GM18498 (cell line): ENCODE measurements at regions not wholly inside any gene's neighbourhood (a gene's known extent, or its start where the extent isn't known, plus 50 kb on each side); places are given as distances from the start of the nearest gene placed in this dataset.

Experiments used
- ATAC-seq: cut with Tn5 transposase; IDR thresholded peaks from one replicate; pipeline ENCODE4 v1.9.1; 2021; ENCODE audit warnings: mild to moderate bottlenecking, moderate library complexity; ENCODE audit not compliant: unreplicated experiment

DNA sequence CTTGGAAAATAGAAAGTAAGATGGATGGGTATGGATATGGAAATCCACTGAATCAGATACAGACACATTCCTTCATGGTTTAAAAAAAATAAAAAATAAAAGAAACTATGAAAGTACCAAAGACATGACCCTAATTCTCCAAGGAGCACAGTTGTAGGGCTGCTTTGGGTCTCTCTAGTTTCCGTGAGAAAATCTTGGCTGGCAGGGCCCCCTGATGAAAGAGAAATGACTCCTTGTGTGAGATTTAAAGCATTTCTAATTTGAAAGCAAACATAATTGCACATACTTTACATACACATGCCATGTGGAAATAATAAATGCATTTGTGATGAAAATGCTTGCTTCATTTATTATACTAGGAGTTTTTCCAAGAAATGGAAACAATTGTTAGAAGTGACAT is 593.9 kb upstream of the BTBD3 start:
- no peak for ATAC-seq

DNA sequence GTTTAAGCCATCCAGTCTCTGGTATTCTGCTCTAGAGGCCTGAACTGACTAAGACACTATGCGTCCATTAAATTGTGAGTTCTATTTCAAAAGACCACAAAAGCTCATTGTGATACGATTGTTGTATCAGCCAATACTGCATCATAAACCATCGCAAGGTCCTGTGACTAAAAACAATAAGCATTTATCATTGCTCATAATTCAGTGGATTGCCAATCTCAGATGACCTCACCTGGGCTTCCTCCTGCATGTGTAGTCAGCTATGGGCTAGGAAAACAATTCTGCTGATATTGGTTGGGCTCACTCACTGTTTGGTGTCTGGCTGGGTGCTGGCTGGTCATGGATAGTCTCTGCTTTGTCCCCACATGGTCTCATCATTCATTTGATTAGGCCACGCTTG is 592.7 kb upstream of the BTBD3 start:
- no peak for ATAC-seq

DNA sequence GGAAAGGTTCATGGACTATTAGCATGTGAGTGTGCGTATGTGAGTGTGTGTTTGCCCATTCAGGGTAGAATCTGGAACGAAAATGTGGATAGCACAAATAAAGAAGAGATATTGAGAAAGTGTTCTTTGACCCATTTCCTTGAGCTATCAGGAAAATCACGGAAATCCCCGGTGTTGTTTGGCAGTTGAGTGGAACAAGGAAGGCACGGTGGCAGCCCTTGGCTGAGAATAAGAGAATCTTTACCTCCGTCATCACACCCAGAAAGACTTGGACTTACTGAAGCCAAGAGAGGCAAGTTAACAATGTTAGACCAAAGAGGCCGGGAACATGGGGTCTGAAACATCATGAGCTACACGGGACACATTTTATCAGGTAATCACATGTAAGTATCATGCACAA is 588.9 kb upstream of the BTBD3 start:
- ATAC-seq = no peak

DNA sequence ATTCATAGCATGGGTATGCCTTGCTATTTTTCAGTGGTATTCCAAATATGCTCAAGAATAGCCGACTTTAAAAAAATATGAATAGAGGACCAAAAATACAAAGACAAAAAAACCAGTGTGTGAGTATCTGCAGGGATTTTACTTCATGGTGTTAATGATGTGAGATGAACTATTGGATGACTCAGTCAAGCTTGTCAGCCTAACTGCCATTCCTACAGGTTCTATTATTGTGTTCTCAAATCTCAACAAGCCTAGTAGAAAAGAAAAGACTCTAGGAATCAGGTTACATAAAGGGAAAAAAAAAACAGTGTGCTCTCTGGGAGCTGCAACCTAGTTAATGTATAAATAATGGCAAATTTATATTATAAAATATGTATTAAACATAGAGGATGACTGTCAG is 588.4 kb upstream of the BTBD3 start:
- no peak for ATAC-seq

DNA sequence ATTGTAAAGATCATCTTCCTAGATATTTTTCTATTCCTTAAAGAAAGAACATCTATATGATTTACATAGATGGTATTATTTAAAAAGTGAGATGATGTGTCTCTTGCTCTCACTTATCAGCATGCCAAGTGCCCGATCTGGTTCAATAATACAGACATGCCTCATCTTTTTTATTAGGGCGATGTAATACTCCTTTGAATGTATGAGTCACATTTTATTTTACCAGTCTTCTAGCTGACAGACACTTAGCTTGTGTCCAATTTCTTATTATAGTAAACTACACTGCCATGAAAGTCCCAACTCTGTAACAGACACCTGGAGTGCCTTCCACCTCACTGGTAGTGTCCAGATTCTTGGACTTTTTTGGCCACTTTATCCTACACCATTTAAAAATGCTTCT is 586.6 kb upstream of the BTBD3 start:
- ATAC-seq = no peak

DNA sequence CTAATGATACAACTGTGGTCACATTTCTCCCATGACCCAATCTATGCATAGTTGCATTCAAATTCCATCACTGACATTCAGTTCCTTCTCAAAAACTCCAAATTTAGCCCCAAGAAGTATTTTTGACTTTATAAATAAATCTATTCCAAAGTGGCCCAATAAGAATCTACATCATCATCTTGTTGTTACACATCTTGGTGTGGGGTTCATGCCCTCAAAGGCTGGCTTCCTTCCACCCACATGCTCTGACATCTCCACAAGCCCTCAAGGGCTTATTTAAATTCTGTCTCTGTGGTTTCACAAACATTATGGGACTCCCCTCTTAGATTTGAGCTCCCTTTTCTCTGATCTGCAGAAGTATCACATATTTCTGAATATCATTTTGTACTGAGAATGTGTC is 585.3 kb upstream of the BTBD3 start:
- ATAC-seq = no peak

DNA sequence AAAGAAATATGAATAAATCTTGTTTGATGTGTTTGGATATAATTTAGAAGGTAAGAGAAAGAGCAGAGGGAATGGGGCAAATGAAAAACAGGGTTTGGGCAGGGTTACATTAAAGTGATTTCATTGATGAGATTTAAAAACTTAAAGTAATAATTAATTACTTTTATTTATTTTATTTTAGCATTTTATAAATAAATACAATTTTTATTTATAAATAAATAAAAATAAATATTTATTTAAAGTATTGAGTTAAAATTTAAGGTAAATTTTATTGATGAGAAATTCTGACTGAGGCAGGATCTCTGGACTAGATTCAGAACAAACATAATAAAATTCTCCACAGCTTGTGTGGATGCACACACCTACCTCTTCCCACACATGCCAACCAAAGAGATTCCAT is 584.1 kb upstream of the BTBD3 start:
- ATAC-seq = no peak

DNA sequence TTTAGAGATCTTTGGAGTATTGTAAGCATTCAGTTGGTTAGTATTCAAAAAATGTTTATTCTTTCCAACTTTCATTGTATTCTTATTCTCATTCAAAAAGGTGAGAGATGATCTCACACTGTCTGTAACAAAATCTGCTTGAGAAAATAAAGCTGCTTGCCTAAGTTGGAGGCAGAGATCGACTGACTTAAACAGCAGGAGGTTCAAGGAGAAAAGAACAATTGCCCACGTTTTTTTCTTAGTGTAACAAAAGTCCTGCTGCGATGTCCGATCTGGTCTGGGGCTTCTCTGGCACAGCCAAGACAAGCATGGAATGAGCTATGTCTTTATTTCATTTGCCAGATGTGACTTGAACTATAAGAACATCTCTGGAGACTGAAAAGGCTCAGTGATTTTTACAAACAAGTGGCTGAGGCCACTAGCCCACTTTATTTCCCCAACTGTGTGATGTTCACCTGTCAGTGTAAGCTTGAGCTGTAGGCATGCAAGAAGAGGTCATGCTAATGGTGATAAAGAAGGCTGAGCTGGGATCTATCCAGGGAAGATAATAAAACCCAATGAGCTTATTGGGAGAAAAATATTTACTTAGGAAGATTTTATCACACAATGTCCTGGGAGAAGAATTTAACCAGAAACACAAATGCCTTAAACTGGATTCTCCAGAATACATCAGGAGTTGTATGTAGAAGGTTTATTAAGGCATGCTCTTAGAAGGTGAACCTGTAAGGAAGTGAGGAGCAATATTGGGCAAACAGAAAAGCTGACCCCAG is 580.1 kb upstream of the BTBD3 start:
- ATAC-seq = no peak

DNA sequence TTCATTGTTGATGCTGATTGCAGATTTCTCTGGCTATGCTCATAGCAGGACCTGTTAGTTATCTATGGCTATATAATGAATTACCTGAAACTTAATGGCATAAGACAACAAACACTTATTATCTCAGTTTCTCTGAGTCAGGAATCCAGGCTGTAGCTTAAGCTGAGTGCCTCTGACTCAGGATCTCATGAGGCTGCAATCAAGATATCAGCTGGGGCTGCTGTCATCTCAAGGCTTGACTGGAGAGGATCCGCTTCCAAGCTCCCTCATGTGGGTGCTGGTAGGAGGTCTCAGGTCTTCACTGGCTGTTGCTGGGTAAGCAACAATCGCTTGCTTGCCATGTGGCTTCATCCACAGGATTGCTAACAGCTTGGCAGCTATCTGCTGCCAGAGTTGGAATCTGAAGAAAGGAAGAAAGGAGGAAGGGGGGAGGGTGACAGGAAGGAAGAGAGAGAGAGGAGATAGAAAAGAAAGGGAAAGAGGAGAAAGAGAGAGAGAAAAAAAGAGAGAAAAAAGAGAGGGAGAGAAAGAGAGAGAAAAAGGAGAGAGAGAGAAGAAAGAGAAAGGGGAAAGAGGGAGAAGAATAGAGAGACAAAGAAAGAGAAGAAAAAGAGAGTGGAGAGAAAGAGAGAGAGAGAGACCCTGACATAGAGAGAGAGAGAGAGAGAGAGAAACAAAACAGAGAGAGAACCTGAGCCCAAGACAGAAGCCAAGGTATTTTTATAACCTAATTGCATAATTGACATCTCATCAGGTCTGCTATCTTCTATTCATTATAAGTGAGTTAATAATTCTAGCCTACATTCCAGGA is 579.0 kb upstream of the BTBD3 start:
- no peak for ATAC-seq

DNA sequence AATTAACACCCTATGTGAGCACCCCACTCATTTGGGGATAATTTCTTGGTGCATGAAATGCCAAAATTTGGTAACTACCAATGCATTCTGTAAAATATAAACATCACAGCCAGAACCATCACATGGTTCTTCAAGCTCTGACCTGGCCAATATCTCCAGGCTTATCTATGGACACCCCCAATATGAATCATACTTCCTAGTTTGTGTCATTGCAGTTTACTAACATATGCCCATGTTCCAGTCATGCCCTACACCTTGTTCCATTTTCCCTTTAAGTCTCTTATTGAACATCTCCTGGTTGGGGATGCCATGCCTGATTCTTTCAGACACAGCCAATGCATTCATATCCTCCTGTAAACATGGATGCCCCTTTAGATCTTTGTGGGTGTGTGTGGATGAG is 572.8 kb upstream of the BTBD3 start:
- no peak for ATAC-seq

DNA sequence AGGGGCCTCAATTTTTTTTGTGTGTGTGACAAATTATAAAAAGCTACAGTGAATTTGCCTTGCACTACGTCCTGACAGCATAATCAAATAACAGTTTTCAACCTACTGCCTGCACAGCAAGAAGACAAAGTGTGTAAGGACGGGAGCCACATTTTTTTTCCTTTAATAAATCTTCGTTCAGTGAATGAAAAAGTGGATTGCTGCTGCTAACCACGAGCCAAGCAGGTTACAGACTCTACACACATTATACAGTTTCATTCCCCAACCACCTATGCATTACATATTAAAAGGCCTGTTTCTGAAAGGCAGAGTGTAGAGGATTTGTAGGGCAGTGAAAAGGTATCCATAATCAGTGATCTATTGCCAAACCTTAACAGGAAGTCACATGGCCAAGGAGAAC is 570.0 kb upstream of the BTBD3 start:
- ATAC-seq = no peak

DNA sequence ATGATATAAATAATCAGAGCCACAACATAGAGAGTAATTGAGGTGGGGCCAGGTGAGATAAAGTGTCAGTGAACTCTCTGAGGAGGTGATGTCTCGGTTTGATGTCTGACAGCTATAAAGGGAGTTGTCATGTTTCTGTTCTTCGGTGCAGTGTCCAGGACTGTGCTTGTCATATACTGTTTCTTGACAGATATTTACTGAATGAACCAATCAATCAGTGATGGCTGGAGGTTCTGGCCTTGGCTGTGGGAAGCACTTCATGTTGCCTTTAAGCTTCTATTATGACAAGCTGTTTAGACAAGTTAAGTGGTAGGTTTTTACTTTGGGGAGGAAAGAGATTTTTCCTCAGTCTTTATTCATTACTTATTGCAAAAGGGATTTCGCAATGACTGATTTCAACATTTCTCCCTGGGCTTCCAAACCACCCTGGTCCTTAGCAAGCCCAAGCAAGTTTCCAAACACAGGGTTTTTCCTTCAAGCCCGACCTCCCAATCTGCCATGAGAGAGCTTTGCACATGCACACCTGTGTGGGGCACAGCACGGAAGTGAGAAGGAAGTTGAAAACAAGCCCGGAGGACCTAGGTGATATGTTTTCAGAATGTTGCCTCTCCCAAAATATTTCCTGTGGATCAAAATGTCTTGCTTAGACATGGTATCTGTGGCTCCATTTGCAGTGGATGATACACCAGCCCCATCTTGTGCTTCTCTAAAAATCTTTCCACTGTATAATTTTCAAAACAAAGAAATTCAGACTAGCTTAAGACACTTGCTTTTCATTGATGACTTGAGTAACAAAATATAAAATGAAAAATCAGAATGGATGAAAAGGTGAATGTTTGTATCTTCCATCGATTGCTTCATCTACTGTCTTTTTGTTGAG is 567.3 kb upstream of the BTBD3 start:
- ATAC-seq = no peak

DNA sequence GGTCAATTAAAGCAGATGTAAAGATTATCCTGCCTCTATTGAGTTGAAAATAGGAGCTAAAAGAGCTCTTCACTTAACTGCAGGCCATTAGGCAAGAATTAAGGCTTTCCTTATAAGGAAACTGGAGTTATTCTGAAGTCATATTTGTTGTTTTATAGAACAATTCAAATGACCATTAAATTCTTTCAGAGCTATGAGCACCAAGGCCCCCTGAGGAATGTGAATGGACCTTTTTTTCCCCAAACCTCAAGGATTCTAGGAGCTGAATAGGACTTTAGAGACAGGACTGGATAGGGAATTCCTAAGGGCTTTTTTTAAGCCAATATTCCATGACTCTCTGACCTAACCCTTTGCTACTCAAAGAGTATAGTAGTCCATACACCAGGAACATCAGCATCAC is 565.7 kb upstream of the BTBD3 start:
- ATAC-seq = no peak

DNA sequence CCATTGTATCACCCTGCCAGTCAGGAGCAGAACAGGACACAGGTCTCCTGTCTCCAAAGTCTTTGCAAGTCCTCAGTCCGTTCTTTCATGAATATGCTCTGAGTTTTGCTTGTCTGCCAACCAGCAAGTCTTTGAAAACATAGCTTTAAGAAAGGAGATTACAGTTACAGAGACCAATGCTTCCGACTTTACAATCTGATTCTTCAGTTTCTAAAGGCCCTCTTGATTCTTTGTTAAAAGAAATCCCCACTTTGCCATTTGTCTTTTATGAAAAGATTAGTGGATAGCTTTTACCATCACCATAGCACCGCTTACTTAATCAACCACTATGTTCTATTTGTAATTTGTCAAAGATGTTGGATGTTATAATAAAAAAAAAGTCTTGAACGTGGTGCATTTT is 562.8 kb upstream of the BTBD3 start:
- no peak for ATAC-seq

DNA sequence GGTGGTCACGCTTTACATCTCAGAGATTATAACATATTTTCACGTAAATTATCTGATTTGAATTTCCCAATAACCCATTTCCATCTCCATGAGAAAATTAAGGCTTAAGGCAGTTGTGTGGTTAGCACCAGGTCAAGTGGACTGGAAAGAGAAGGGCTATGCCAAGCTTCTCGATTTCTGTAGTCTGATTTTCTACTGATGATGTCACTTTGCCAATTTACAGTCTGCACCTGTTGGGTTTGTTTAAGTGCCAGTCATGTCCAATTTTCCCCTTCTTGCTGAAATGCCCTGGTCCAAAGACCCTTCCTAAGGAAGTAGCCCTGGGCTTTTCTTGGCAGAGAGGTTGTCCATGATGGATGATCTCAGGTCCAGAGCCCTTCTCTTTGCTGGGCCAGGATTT is 562.3 kb upstream of the BTBD3 start:
- no peak for ATAC-seq

DNA sequence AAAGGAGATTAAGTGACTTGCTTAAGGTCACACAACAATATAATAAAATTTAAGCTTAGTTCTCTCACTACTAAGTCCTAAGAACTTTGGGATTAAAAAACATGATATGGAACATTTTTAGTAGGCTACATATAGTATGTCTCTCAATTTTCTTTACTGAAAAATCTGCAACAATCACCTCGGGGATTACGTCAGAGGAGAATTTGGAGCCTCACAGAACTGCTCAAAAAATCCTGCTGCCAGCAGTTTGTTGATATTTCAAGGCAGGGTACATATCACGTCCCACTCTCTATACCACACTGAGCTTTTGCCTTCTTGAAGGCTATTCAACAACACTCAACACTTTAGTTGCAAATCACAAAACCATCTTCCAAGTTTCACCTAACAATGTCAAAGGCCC is 561.6 kb upstream of the BTBD3 start:
- ATAC-seq = no peak

DNA sequence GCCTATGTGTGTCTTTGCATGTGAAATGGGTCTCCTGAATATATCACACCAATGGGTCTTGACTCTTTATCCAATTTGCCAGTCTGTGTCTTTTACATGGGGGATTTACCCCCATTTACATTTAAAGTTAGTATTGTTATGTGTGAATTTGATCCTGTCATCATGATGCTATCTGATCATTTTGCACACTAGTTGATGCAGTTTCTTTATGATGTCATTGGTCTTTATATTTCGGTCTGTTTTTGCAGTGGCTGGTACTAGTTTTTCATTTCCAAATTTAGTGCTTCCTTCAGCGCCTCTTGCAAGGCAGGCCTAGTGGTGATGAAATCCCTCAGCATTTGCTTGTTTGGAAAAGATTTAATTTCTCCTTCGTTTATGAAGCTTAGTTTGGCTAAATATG is 555.2 kb upstream of the BTBD3 start:
- no peak for ATAC-seq

DNA sequence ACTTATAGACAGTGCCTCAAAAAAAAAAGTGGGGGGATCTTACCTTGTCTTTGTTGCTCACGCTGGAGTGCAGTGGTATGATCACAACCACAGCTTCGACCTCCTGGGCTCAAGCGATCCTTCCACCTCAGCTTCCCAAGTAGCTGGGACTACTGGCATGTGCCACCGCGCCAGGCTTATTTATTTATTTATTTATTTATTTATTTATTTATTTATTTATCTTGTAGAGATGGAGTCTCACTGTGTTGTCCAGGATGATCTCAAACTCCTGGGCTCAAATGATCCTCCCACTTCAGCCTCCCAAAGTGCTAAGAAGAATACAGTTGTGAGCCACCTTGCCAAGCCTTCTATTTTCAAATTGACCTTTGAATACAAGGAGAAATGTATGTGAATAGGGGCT is 553.0 kb upstream of the BTBD3 start:
- ATAC-seq = no peak

DNA sequence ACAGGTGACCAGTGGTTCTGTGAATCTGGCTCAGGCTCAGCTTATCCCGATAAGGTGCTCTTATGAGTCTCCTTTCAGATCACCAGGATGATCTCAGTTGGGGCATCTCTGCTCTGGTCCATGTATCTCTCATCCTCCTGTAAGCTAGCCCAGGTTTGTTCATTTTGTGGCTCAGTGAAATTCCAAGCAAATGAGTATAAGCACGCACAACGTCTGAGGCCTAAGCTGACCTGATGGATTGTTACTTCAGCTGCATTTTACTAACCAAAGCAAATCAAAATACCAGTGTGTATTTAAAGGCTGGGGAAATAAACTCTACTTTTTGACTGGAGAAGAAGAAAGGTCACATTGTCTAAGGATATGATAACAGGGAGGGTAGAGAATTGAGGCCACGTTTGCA is 551.0 kb upstream of the BTBD3 start:
- no peak for ATAC-seq

DNA sequence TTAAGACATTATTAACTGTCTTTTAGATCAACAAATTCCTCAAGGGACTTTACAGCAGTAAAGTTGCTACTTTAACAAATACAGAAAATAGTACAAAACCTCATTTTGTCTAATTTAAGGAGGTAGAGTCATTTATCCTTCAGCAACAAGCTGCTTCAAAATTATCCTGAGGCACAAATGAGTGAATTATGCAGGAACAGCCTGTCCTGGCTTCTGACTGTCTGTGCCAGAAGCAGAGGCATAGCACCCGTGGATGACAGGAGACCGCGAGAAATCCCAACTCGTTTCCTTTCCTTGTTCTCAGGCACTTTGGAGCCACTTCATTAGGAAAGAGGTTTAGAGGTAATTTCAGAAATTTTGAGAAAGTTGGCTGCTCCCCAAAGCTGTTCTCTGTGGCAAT is 549.2 kb upstream of the BTBD3 start:
- no peak for ATAC-seq

DNA sequence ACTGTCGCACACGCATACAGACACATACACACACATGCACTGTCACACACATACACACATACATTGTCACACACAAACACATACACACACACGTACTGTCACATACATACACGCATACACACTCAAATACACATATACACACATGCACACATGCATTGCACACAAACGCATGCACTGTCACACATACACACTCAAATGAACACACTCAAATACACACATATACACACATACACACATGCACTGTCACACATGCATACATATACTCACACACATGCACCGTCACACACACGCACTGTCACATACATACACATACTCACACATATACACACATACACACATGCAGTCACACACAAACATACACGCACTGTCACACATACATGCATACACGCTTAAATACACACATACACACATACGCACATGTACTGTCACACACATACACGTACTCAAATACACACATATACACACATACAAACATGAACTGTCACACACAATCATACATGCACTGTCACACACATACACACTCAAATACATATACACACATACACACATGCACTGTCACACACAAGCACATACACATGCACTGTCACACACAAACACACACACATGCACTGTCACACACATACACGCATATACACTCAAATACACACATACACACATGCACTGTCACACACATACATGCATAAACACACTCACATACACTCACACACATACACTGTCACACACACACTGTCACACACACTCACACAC is 548.6 kb upstream of the BTBD3 start:
- ATAC-seq = no peak
